GM12878 (cell line): ENCODE measurements at regions not wholly inside any gene's neighbourhood (a gene's known extent, or its start where the extent isn't known, plus 50 kb on each side); places are given as distances from the start of the nearest gene placed in this dataset.

Experiments
- ATAC-seq: fragments of 200-7000 bp; cut with Tn5 transposase; 3 replicates; pipeline ENCODE4 v1.9.1; 2020; ENCODE audit warnings: mild to moderate bottlenecking, moderate library complexity
- BruUV-seq: library from RNA; stranded (reverse); fragments of 400-500 nt; replicated peaks from 2 replicates; lab custom pipeline; 2021; lab: Mats Ljungman, UMichigan
- CTCF ChIA-PET: fragments of 300-600 bp; sonication (Branson Sonifier 250); formaldehyde crosslinking; extraction: SDS; loops from one replicate; lab custom pipeline; 2021; ENCODE audit warnings: inconsistent platforms; lab: Yijun Ruan, JAX
- POLR2A ChIA-PET: fragments of 350-600 bp; formaldehyde crosslinking; extraction: SDS; loops from one replicate; lab custom pipeline; 2021; ENCODE audit warnings: inconsistent platforms; lab: Charles Lee
- RAD21 ChIA-PET: fragments of 300-600 bp; sonication (Branson Sonifier 250); formaldehyde crosslinking; loops from one replicate; lab custom pipeline; 2023; ENCODE audit warnings: antibody characterized with exemption; ENCODE audit not compliant: unreplicated experiment; lab: Charles Lee
- SMC1A ChIA-PET: fragments of 300-600 bp; sonication (Branson Sonifier 250); formaldehyde crosslinking; loops from one replicate; lab custom pipeline; 2023; ENCODE audit not compliant: unreplicated experiment, uncharacterized antibody; lab: Charles Lee
- DNase-seq: peaks from one replicate; pipeline ENCODE4 v3.0.0-alpha.2; 2011; ENCODE audit warnings: low read depth, low spot score
- FAIRE-seq: peaks from 3 replicates; lab custom pipeline; 2011; peaks lifted over from hg19 to GRCh38; lab: Jason Lieb, UNC
- H2AFZ ChIP-seq: 2 replicates; pipeline ENCODE4 v1.6.0; 2011; ENCODE audit warnings: low read depth, low read length, control low read depth; ENCODE audit not compliant: control insufficient read depth
- H3K27ac ChIP-seq: 2 replicates; pipeline ENCODE4 v1.5.1; 2011; ENCODE audit warnings: control low read depth; ENCODE audit not compliant: control insufficient read depth, insufficient read depth
- H3K27me3 ChIP-seq, 2 experiments: replicated peaks in 1 of 2; 2 replicates each; pipeline versions ENCODE4 v1.6.0 to v1.6.1; 2011; ENCODE audit warnings: low read length in 1 of 2; ENCODE audit not compliant: control insufficient read depth in 2 of 2, insufficient read depth in 2 of 2
- H3K36me3 ChIP-seq, 2 experiments: 2 replicates each; pipeline ENCODE4 v1.5.1; 2011; ENCODE audit warnings: low read length in 1 of 2; ENCODE audit not compliant: control insufficient read depth in 2 of 2, insufficient read depth in 2 of 2
- H3K4me1 ChIP-seq: 2 replicates; pipeline ENCODE4 v1.6.1; 2011; ENCODE audit warnings: mild to moderate bottlenecking, low read length, moderate library complexity, mixed read lengths; ENCODE audit not compliant: control insufficient read depth, insufficient read depth
- H3K4me2 ChIP-seq: 2 replicates; pipeline ENCODE4 v1.6.0; 2011; ENCODE audit warnings: control low read depth; ENCODE audit not compliant: control insufficient read depth, insufficient read depth
- H3K4me3 ChIP-seq: fragments of 200-600 bp; sonication (generic); 2 replicates; pipeline ENCODE4 v1.5.1; 2016
- H3K79me2 ChIP-seq: 2 replicates; pipeline ENCODE4 v1.6.0; 2011; ENCODE audit warnings: low read length; ENCODE audit not compliant: control insufficient read depth, insufficient read depth
- H3K9ac ChIP-seq: 2 replicates; pipeline ENCODE4 v1.8.0; 2011; ENCODE audit warnings: low read length, control low read depth, mixed read lengths; ENCODE audit not compliant: control insufficient read depth, insufficient read depth
- H3K9me3 ChIP-seq: replicated peaks from 3 replicates; pipeline ENCODE4 v1.5.1; 2011; ENCODE audit warnings: mild to moderate bottlenecking, low read length; ENCODE audit not compliant: control insufficient read depth, insufficient read depth
- H4K20me1 ChIP-seq: 2 replicates; pipeline ENCODE4 v1.6.0; 2011; ENCODE audit not compliant: control insufficient read depth, insufficient read depth
- BACH1 ChIP-seq: fragments of 450-650 bp; IDR thresholded peaks from 2 replicates; pipeline ENCODE4 v1.6.1; 2017; ENCODE audit warnings: mild to moderate bottlenecking, borderline replicate concordance
- CBFB ChIP-seq: IDR thresholded peaks from 2 replicates; pipeline ENCODE4 v1.6.1; 2016; ENCODE audit warnings: antibody characterized with exemption, low read depth
- CBX3 ChIP-seq: fragments of 200-600 bp; sonication (generic); IDR thresholded peaks from 2 replicates; pipeline ENCODE4 v1.6.1; 2016; ENCODE audit warnings: low read depth, borderline replicate concordance
- CBX5 ChIP-seq: sonication (generic); IDR thresholded peaks from 2 replicates; pipeline ENCODE4 v1.6.1; 2016; ENCODE audit warnings: low read depth, moderate library complexity, mild to moderate bottlenecking, inconsistent platforms
- ETV6 ChIP-seq, 2 experiments: fragments of 450-650 bp in 1 of 2; IDR thresholded peaks in 1 of 2; conservative IDR thresholded peaks in 1 of 2; 2 replicates each; pipeline ENCODE4 v1.6.1; 2014; ENCODE audit warnings: antibody characterized with exemption in 1 of 2, borderline replicate concordance in 1 of 2, low read depth in 1 of 2, mild to moderate bottlenecking in 1 of 2, moderate library complexity in 1 of 2
- FOXK2 ChIP-seq: fragments of 450-650 bp; IDR thresholded peaks from 2 replicates; pipeline ENCODE4 v1.6.1; 2017; ENCODE audit warnings: mild to moderate bottlenecking, moderate library complexity
- MTA2 ChIP-seq: fragments of 450-650 bp; IDR thresholded peaks from 2 replicates; pipeline ENCODE4 v1.6.1; 2016; ENCODE audit warnings: low read depth, mild to moderate bottlenecking, moderate library complexity
- NFYA ChIP-seq: IDR thresholded peaks from 2 replicates; pipeline ENCODE4 v1.6.1; 2011; ENCODE audit warnings: low read depth, mild to moderate bottlenecking, low read length, improper control_type of control experiment, borderline replicate concordance
- NFYB ChIP-seq: IDR thresholded peaks from 2 replicates; pipeline ENCODE4 v1.6.1; 2011; ENCODE audit warnings: low read depth, mild to moderate bottlenecking, low read length, improper control_type of control experiment, moderate library complexity; ENCODE audit not compliant: insufficient read depth
- POLR2AphosphoS2 ChIP-seq: IDR thresholded peaks from 2 replicates; pipeline ENCODE4 v1.6.1; 2011; ENCODE audit warnings: low read depth, mild to moderate bottlenecking, low read length, improper control_type of control experiment, moderate library complexity
- RELA ChIP-seq: fragments of 450-650 bp; IDR thresholded peaks from 2 replicates; pipeline ENCODE4 v1.8.0; 2014; ENCODE audit warnings: borderline replicate concordance; ENCODE audit not compliant: partially characterized antibody
- RFX5 ChIP-seq: IDR thresholded peaks from 2 replicates; pipeline ENCODE4 v1.6.1; 2011; ENCODE audit warnings: low read depth, low read length, improper control_type of control experiment
- SMC3 ChIP-seq: IDR thresholded peaks from 2 replicates; pipeline ENCODE4 v1.6.1; 2011; ENCODE audit warnings: low read length, improper control_type of control experiment, borderline replicate concordance
- SRF ChIP-seq, 2 experiments: IDR thresholded peaks; 2 replicates each; pipeline ENCODE4 v1.6.1; 2011; ENCODE audit warnings: low read depth in 2 of 2, low read length in 2 of 2, mild to moderate bottlenecking in 1 of 2, moderate library complexity in 1 of 2
- SUZ12 ChIP-seq: fragments of 200-600 bp; sonication (generic); IDR thresholded peaks from one replicate; pipeline ENCODE4 v1.6.1; 2018; ENCODE audit warnings: antibody characterized with exemption, mild to moderate bottlenecking; ENCODE audit not compliant: unreplicated experiment
- TCF12 ChIP-seq: IDR thresholded peaks from 2 replicates; pipeline ENCODE4 v1.6.1; 2011; ENCODE audit warnings: low read depth, mild to moderate bottlenecking, low read length
- YBX1 ChIP-seq: fragments of 450-650 bp; IDR thresholded peaks from 2 replicates; pipeline ENCODE4 v1.6.1; 2016; ENCODE audit warnings: antibody characterized with exemption
- ZBTB11 ChIP-seq: fragments of 450-650 bp; formaldehyde crosslinking; IDR thresholded peaks from 2 replicates; pipeline ENCODE4 v1.5.0; 2022; ENCODE audit warnings: mild to moderate bottlenecking, missing genetic modification characterization
- ZBTB40 ChIP-seq: fragments of 450-650 bp; IDR thresholded peaks from 2 replicates; pipeline ENCODE4 v1.6.1; 2016; ENCODE audit warnings: mild to moderate bottlenecking, moderate library complexity, borderline replicate concordance
- WGBS: methylation state at CpG from one replicate; pipeline ENCODE4 v1.1.6; 2016; ENCODE audit warnings: low lambda C conversion rate; ENCODE audit not compliant: insufficient replicate concordance, insufficient coverage; ENCODE audit errors: missing lambda C conversion rate; 5-methylcytosine and 5-hydroxymethylcytosine counted together
- in situ Hi-C: fragments of 300-500 bp; cut with MboI; formaldehyde crosslinking; loops from 9 replicates; pipeline ENCODE4 v1.14.3; 2018; ENCODE audit warnings: mixed read lengths
- intact Hi-C: fragments of 100-400 bp; cut with micrococcal nuclease; formaldehyde crosslinking; loops from one replicate; pipeline ENCODE4 v1.14.2; 2022; ENCODE audit not compliant: unreplicated experiment

GRCh38 chr9:91008568-91008967, 206.9 kb downstream of the SYK start:
- intact Hi-C loops = no loop called here
- no peaks in the 10 kb centered on the region; the same call in 2 of the 3 replicates for H3K9me3 ChIP-seq
- no peaks in the 10 kb centered on the region for H3K36me3 ChIP-seq
- H3K27ac ChIP-seq = no peak overlapping the region
- H3K79me2 ChIP-seq = no peaks in the 10 kb centered on the region
- H3K4me1 ChIP-seq = no peaks in the 10 kb centered on the region
- in situ Hi-C loops = no loop called here
- peaks cover 0 to 3% of the 10 kb centered on the region in 2 experiments; a peak in 1 of 4 replicates for H3K27me3 ChIP-seq
- ChIA-PET RAD21 (no interaction called here), CTCF (no interaction called here), SMC1A (no interaction called here)
- no peak overlapping the region for H2AFZ ChIP-seq
- WGBS = 59% methylated on average over 3 of the region's 3 CpGs
- no peaks in the 10 kb centered on the region for H4K20me1 ChIP-seq
- H3K4me2 ChIP-seq = no peak overlapping the region
- ATAC-seq = no peak
- no peak for FAIRE-seq
- no TSS peak for BruUV-seq
- no peak for TF ChIP-seq CBX5
- TF ChIP-seq NFYA = no peak
- TF ChIP-seq ZBTB11 (CRISPR knock-in tag) = no peak
- TF ChIP-seq POLR2AphosphoS2 = no peak
- TF ChIP-seq MTA2 = no peak
- no peak for TF ChIP-seq CBFB
- TF ChIP-seq SMC3 = no peak
- TF ChIP-seq FOXK2 = no peak
- TF ChIP-seq BACH1 = no peak
- TF ChIP-seq RELA = no peak
- TF ChIP-seq ZBTB40 = no peak
- no peak for TF ChIP-seq RFX5
- TF ChIP-seq SUZ12 = no peak
- TF ChIP-seq NFYB = no peak
- no peak for TF ChIP-seq YBX1
- TF ChIP-seq TCF12 = no peak
- no peak for TF ChIP-seq SRF (IDR thresholded peaks at IDR 0.05; ENCODE audit: low read depth in 2 of 2, low read length in 2 of 2)
- no peak for TF ChIP-seq ETV6 (conservative IDR thresholded peaks at IDR 0.05 in 1 of 2, IDR thresholded peaks at IDR 0.05 in 1 of 2; ENCODE audit: borderline replicate concordance in 1 of 2, low read depth in 1 of 2)
- TF ChIP-seq CBX3 = no peak
- TF ChIP-seq, all 136 proteins: peak for 0
- POLR2A ChIA-PET = no interaction called here
- no peak overlapping the region for H3K4me3 ChIP-seq
- no peak overlapping the region for H3K9ac ChIP-seq
- no peak for DNase-seq
